MCF 10A (cell line): ENCODE measurements at regions not wholly inside any gene's neighbourhood (a gene's known extent, or its start where the extent isn't known, plus 50 kb on each side); places are given as distances from the start of the nearest gene placed in this dataset.
A peak's percentile ranks its signal among the peaks of the same experiment; 100 is the strongest.

Experiments used
- BruUV-seq: library from RNA; stranded (reverse); fragments of 400-500 nt; replicated peaks from 2 replicates; lab custom pipeline; 2021; lab: Mats Ljungman, UMichigan
- CTCF ChIA-PET: fragments of 300-600 bp; sonication (Branson Sonifier 250); formaldehyde crosslinking; extraction: SDS; loops from one replicate; lab custom pipeline; 2021; ENCODE audit warnings: antibody characterized with exemption, inconsistent platforms; lab: Yijun Ruan, JAX
- POLR2A ChIA-PET: fragments of 300-600, 350-650 bp; sonication (Branson Sonifier 250); formaldehyde crosslinking; extraction: SDS; loops from one replicate; lab custom pipeline; 2020; ENCODE audit warnings: antibody characterized with exemption, inconsistent platforms; lab: Yijun Ruan, JAX
- DNase-seq: peaks from one replicate; pipeline ENCODE4 v3.0.0-alpha.2; 2018; ENCODE audit not compliant: unreplicated experiment
- H3K27ac Mint-ChIP-seq: one replicate; pipeline ENCODE4 v1.8.0; 2022; ENCODE audit warnings: mild to moderate bottlenecking, low read depth, mixed read lengths; ENCODE audit not compliant: unreplicated experiment
- H3K27me3 Mint-ChIP-seq: one replicate; pipeline ENCODE4 v1.8.0; 2022; ENCODE audit warnings: mixed read lengths; ENCODE audit not compliant: insufficient read depth, unreplicated experiment
- H3K36me3 Mint-ChIP-seq: one replicate; pipeline ENCODE4 v1.8.0; 2022; ENCODE audit warnings: mild to moderate bottlenecking, moderate library complexity, mixed read lengths; ENCODE audit not compliant: insufficient read depth, unreplicated experiment
- H3K4me1 Mint-ChIP-seq: one replicate; pipeline ENCODE4 v1.8.0; 2022; ENCODE audit warnings: mixed read lengths; ENCODE audit not compliant: insufficient read depth, unreplicated experiment
- H3K4me3 Mint-ChIP-seq: one replicate; pipeline ENCODE4 v1.8.0; 2022; ENCODE audit warnings: mild to moderate bottlenecking, moderate library complexity, mixed read lengths; ENCODE audit not compliant: unreplicated experiment
- H3K9me3 Mint-ChIP-seq: one replicate; pipeline ENCODE4 v1.8.0; 2022; ENCODE audit warnings: mixed read lengths; ENCODE audit not compliant: unreplicated experiment
- CTCF ChIP-seq: fragments of 200-600 bp; IDR thresholded peaks from one replicate; pipeline ENCODE4 v1.8.0; 2022; ENCODE audit warnings: antibody characterized with exemption, mild to moderate bottlenecking; ENCODE audit not compliant: unreplicated experiment
- intact Hi-C: fragments of 100-400 bp; cut with micrococcal nuclease; formaldehyde crosslinking; loops from 2 replicates; pipeline ENCODE4 v1.14.1; 2022

- ChIA-PET POLR2A (no interaction called here), CTCF (no interaction called here)
- no peak for DNase-seq
- H3K27ac Mint-ChIP-seq, result no peak overlapping the region
- peaks cover 10% of the 10 kb centered on the region for H3K27me3 Mint-ChIP-seq
- intact Hi-C loops, result no loop called here
- BruUV-seq, result no TSS peak
- H3K9me3 Mint-ChIP-seq, result no peaks in the 10 kb centered on the region
- TF ChIP-seq CTCF, result no peak
- H3K4me3 Mint-ChIP-seq, result no peak overlapping the region
- no peaks in the 10 kb centered on the region for H3K4me1 Mint-ChIP-seq
- no peaks in the 10 kb centered on the region for H3K36me3 Mint-ChIP-seq
These were observed 303.8 kb downstream of the NXPE2 start for GRCh38 chr11:114982141-114982540.

GRCh38 chr11:114984611-114985163 lies 306.4 kb downstream of the NXPE2 start:
- peaks cover 10% of the 10 kb centered on the region for H3K27me3 Mint-ChIP-seq
- no peak overlapping the region for H3K27ac Mint-ChIP-seq
- POLR2A ChIA-PET, result no interaction called here
- H3K36me3 Mint-ChIP-seq, result no peaks in the 10 kb centered on the region
- H3K4me3 Mint-ChIP-seq, result no peak overlapping the region
- CTCF ChIA-PET, result no interaction called here
- DNase-seq, result no peak
- BruUV-seq, result no TSS peak
- TF ChIP-seq CTCF, result no peak
- H3K4me1 Mint-ChIP-seq, result no peaks in the 10 kb centered on the region
- H3K9me3 Mint-ChIP-seq, result no peaks in the 10 kb centered on the region
- intact Hi-C loops, result no loop called here

GRCh38 chr11:114986365-114986764 lies 308.0 kb downstream of the NXPE2 start:
- ChIA-PET POLR2A (no interaction called here), CTCF (no interaction called here)
- no peak for TF ChIP-seq CTCF
- peaks cover 14% of the 10 kb centered on the region for H3K27me3 Mint-ChIP-seq
- intact Hi-C loops, result no loop called here
- H3K9me3 Mint-ChIP-seq, result no peaks in the 10 kb centered on the region
- H3K27ac Mint-ChIP-seq, result no peak overlapping the region
- H3K36me3 Mint-ChIP-seq, result no peaks in the 10 kb centered on the region
- no peak overlapping the region for H3K4me3 Mint-ChIP-seq
- no peaks in the 10 kb centered on the region for H3K4me1 Mint-ChIP-seq
- DNase-seq, result no peak
- no TSS peak for BruUV-seq

GRCh38 chr11:114987186-114987760 lies 308.9 kb downstream of the NXPE2 start:
- Mint-ChIP-seq H3K9me3 (no peaks in the 10 kb centered on the region), H3K4me3 (no peak overlapping the region), H3K36me3 (no peaks in the 10 kb centered on the region), H3K27ac (no peak overlapping the region), H3K27me3 (peaks cover 17% of the 10 kb centered on the region), H3K4me1 (no peaks in the 10 kb centered on the region)
- intact Hi-C loops, result no loop called here
- no TSS peak for BruUV-seq
- DNase-seq, result peak; percentile 15
- no peak for TF ChIP-seq CTCF
- ChIA-PET POLR2A (interaction anchor here (0.7 kb wide), 1 partner anchor 312 kb away, joined by 3 read pairs; no protein-coding TSS in a partner anchor), CTCF (no interaction called here)
